GM21526 (cell line): ENCODE measurements at regions not wholly inside any gene's neighbourhood (a gene's known extent, or its start where the extent isn't known, plus 50 kb on each side); places are given as distances from the start of the nearest gene placed in this dataset.
"Not testable (repeated sequence)": the region's sequence is repeated elsewhere in the genome, so short reads cannot be mapped to it uniquely, and the experiment has no call there.

Experiments used
- ATAC-seq: cut with Tn5 transposase; IDR thresholded peaks from one replicate; pipeline ENCODE4 v1.9.1; 2021; ENCODE audit warnings: moderate library complexity; ENCODE audit not compliant: unreplicated experiment, low FRiP score

GRCh38 chr4:166153548-166153947, 280.5 kb downstream of the TLL1 start:
- no peak for ATAC-seq

- no peak for ATAC-seq
These were observed 289.3 kb downstream of the TLL1 start for GRCh38 chr4:166162327-166162726.

- ATAC-seq = peak; percentile 99
These were observed 292.9 kb downstream of the TLL1 start for GRCh38 chr4:166165829-166166420.

- ATAC-seq = no peak
These were observed 296.1 kb downstream of the TLL1 start for GRCh38 chr4:166169111-166169510.

- ATAC-seq = no peak
These were observed 299.6 kb downstream of the TLL1 start for GRCh38 chr4:166172619-166173018.

GRCh38 chr4:166174717-166175490, 301.9 kb downstream of the TLL1 start:
- ATAC-seq = no peak

GRCh38 chr4:166182145-166182544, 309.1 kb downstream of the TLL1 start:
- ATAC-seq = no peak

GRCh38 chr4:166195101-166195500, 322.1 kb downstream of the TLL1 start:
- no peak for ATAC-seq

- ATAC-seq = no peak
These were observed 324.1 kb downstream of the TLL1 start for GRCh38 chr4:166197166-166197565.

- no peak for ATAC-seq
These were observed 325.0 kb downstream of the TLL1 start for GRCh38 chr4:166198041-166198440.

GRCh38 chr4:166198516-166199310, 325.7 kb downstream of the TLL1 start:
- ATAC-seq = no peak

- ATAC-seq = no peak
These were observed 330.0 kb downstream of the TLL1 start for GRCh38 chr4:166202991-166203390.

- ATAC-seq = not testable (repeated sequence)
These were observed 339.3 kb downstream of the TLL1 start for GRCh38 chr4:166212326-166212725.

GRCh38 chr4:166222271-166222670, 349.2 kb downstream of the TLL1 start:
- no peak for ATAC-seq

GRCh38 chr4:166228112-166228511, 355.1 kb downstream of the TLL1 start:
- ATAC-seq = no peak

- no peak for ATAC-seq
These were observed 356.8 kb downstream of the TLL1 start for GRCh38 chr4:166229799-166230198.

- ATAC-seq = no peak
These were observed 357.8 kb downstream of the TLL1 start for GRCh38 chr4:166230841-166231240.

GRCh38 chr4:166239354-166239753, 366.3 kb downstream of the TLL1 start:
- ATAC-seq = no peak

- ATAC-seq = no peak
These were observed 379.7 kb downstream of the TLL1 start for GRCh38 chr4:166252487-166253402.

- no peak for ATAC-seq
These were observed 384.2 kb downstream of the TLL1 start for GRCh38 chr4:166257276-166257675.
